Embryonic facial prominence (tissue), 1 donor: ENCODE measurements at regions not wholly inside any gene's neighbourhood (a gene's known extent, or its start where the extent isn't known, plus 50 kb on each side); places are given as distances from the start of the nearest gene placed in this dataset.
"Not testable (repeated sequence)": the region's sequence is repeated elsewhere in the genome, so short reads cannot be mapped to it uniquely, and the experiment has no call there.

Experiments used
- DNase-seq: peaks from one replicate; pipeline ENCODE4 v3.0.0-alpha.2; 2016; ENCODE audit errors: extremely low spot score

DNA sequence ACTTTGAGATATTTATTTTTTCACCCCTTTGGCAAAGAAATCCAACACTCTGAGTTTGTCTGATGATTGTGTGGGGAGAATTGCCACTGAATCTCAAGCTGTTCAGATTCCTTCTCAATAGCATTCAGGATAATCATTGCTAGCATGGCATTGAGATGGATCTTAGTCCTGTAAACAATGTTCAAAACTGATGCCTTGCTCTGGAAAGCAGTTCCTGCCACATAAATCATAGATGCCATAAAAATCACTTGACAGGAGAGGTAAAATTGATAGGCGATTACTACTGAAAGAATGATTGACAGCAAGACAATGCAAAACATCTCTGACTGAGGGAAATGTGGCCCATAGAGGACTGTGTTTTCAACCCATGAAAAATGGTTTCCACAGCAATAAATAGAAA lies 915.6 kb downstream of the TRHDE start:
- no peak for DNase-seq

DNA sequence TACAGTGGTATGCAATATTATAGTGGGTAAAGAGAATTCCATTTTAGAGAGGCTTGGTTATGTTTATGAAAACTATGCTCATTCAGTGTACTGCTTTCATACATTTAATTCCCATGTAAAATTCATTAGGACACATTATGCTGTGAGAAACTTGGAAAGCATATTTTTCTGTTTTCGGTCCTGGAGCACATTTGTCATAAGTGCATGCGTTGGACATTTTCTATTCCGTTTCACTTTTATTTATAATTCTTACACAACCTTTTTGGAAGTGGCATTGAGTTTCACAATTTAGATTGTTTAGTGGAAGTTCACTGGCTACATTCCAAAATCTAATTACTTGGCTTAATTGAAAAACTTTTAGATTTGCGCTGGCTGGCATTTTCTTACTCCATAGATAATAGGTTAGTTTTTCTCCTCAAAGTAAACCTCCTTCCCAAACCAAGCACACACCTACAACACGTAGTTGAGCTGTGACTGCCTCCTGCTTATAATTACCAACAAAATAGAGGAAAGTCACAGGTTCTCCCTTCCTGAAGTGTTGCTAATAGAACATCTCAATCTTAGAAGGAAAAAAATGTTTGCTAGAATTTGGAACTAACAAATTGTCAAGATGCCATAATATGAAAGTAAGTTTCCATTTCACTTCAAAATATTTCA lies 938.5 kb downstream of the TRHDE start:
- DNase-seq = no peak

DNA sequence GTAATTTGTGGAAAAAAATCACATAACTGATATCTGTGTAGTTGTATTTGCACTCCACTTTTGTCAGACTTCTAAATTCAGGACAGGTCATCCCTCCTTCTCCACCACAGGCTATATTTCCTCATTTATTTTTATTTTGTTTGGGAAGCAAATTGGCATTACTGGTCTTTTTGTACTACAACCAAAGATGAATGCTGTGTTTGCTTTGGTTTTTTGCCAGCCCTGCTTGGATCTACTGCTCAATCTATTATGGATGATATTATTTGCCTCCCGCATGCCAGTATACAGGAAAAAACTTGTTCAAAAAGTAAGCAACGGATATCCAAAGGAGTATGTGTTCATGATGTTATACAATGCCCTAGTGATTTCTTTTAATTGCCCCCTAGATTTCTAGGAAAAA lies 948.8 kb downstream of the TRHDE start:
- DNase-seq = no peak

DNA sequence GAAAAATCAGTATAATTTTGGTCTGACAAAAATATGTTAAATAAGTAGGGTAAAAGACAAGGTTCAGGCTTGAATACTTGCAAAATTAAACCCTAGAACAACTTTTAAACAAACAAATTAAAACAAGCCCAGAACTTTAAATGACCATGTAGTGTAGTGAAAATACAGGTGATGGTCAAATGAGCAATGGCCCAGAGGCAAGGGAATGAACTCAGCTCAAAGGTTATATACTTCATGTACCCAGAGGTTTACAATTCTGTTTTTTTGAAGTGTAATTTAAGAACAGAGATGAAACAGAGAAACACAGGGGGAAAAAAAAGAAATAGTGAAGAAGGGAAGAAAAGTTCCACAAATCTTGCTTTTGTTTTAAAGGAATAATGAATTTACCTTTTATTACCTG lies 949.2 kb downstream of the TRHDE start:
- DNase-seq = no peak

DNA sequence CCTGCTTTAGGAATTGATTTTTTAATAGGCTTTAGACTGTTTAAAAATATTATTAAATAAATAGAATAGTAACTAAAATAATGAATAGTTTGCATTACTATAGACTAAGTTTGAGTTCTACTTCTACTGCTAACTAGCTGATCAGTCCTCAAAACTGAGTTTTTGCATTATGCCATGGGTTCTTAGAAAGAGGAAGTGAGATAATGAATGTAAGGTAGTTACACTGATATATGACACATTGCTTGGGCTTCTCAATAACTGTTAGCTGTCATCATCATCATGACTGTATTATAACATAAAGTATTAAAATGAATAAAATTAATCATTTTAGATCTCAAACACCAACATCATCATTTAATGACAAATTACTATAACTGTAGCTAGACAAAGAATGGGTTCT lies 949.7 kb downstream of the TRHDE start:
- no peak for DNase-seq

DNA sequence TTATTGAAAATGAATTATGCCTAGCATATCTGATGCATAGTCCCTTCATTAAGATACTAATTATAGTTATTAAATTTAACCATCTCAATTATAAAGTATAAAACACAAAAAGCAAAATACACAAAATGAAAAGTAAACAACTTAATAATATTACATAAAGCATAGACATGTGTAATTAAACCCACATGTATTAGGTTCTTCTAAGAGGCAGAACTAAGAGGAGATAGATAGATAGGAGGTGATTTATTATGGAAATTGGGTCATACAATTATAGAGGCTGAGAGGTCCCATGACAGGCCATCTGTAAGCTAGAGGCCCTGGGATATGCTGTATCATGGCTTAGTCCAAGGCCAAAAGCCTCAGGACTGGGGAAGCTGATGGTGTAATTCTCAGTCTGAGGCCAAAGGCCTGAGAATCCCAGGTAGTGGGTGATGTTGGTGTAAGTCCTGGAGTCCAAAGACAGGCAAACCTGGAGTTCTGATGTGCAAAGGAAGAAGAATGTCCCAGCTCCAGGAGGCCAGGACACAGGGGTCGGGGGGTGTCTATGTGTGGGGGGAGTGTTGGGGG lies 953.3 kb downstream of the TRHDE start:
- no peak for DNase-seq

DNA sequence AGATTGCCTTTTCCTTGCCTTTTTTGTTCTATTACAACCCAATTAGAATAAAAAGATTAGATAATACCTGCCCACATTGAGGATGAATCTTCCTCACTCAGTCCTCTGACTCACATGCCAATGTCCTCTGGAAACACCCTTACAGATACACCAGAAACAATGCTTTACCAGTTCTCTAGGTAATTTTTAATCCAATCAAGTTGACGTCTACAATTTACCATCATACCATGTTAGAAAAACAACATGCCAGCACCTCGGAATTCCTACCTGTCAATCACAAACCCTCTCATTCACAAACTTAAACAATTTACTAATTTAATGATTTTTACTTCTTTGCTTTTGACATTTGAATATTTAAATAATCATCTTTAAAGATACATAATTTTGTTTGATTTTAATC lies 953.8 kb downstream of the TRHDE start:
- DNase-seq = no peak

DNA sequence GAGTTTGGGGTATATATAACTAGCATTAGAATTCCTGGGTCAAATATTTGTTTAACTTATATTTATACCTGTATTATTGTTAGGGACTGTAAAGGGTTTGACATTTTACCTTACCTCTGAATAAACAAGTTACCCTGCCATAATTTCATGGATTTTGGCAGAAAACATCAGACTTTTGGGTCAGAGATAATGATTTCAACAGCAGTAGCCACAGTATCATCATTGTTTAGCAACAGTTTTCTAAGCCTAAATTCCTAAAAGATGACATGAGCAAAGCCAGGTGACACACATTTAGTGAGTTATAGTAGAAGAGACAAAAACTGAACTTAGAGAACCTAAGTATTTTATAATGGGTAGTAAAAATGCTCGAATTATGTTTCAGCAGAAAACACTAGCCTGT lies 954.4 kb downstream of the TRHDE start:
- no peak for DNase-seq

DNA sequence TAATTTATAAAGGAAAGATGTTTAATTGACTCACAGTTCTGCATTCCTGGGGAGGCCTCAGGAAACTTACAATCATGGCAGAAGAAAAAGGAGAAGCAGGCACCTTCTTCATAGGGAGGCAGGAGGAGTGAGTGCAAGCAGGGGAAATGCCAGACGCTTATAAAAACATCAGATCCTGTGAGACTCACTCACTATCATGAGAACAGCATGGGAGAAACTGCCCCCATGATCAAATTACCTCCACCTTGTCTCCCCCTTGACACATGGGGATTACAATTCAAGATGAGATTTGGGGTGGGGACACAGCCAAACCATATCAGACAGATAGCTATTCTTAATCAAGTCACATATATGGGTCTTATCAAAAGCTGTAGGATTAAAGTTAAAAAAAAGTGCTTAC lies 956.7 kb downstream of the TRHDE start:
- DNase-seq = not testable (repeated sequence)

DNA sequence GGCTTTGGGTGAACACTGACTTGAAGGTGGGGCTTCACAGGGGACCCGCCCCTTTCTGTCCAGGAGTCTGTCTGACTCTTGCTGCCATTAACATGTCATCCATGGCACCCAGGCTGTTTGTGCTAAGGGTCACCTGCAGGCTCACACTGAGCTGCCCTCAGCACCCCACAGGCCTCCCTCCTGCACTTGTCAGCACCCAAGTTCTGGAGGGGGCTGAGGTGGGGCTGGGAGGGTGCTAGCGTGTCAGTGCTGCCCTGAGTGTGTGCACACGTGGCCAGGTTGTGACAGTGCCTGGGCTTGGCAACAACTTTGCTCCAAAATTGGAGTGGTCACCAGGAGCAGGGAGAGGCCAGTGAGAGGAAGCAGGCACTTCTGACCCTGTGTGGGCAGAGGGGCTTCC lies 963.2 kb downstream of the TRHDE start:
- DNase-seq = no peak

DNA sequence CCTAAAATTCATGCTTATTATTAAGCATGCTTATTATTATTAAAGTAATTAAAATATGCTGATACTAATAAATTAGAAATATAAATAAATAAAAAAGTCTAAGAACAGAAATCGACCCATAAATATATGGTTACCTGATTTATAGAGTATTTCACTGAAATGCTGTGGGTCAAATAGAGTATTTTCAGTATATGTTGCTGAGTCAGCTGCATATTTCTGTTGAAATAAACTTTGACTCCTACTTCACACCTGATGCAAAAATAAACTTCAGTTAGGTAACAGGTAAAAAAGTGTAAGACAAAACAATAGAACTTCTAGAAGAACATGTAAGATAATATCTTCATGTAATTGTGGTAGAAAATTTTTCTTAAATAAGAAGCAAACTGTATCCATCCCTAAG lies 967.9 kb downstream of the TRHDE start:
- no peak for DNase-seq

DNA sequence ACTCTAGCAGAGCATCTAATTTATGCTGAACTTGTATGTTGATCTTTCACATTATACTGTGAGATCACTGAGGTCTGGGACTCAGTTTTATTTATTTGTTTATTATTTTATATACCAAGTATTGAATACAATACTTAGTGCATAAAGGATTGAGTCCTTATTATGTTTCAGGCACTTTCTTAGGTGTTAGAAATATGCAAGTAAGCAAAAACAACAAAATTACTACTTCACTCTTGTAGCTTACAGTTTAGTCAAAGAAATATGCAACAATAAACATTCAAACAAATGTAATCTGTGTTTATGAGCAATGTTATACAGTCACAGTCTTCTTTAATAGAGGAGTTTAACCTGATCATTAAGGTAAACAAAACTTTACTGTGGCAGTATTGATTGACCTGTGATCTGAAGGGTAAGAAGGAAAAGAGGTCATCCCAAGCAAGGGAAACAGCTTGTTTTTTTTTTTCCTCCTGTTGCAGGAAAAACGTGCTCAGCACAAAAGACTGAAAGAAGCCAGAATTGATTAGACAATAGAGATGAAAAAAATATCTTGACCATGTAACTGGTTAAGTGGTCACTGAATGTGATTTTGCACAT lies 990.7 kb downstream of the TRHDE start:
- DNase-seq = no peak

DNA sequence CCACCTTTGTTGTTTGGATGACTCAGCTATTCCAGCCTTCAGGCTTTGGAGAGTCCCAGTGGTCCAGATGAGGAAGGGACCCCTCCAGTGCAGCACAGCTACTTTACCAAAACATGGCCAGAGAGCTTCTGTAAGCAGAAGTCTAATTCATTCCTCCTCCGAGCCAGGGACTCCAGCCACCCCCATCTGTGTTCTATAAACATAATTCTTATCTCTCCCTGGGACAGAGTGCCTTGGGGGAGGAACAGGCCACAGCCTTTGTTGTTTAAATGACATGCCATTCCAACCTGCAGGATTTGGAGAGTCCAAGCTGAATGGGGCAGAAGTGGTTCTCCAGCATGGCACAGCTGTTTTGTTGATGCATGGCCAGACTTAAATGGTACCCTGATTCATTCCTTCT lies 994.0 kb downstream of the TRHDE start:
- DNase-seq = no peak

DNA sequence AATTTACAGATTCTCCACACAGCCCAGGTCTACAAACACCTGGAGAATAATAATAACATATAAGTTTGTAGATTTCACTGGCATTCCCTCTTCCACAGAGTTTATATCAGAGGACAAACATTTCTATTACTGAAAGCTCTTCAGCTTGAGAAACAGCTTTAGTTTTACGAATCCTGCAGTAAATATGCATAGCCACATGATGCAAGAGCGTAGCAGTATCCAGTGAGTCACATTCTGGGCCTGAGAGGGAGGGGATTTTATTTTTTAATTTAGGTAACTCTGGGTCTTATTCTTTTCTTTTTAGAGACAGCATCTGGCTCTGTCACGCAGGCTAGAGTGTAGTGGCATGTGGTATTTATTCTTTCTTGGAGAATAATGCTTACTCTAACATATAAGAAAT lies 1002.8 kb downstream of the TRHDE start:
- no peak for DNase-seq

DNA sequence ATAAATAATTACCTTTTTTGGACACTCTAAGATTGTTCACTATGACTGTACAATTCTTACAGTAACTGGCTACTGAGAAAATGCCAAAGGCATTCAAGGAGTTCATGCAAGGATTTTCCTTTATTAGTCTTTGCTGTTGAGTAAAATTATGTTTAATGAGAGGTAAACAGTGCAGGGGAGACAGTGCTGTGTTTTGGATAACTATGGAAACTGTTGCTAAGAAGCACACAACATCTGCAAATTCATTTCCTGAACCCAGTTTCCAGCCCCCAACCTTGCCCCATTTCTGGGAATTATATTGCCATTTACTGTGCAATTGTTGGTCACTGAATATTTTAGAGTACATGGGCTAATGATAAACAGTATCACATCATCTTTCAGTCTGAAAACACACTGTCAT lies 1005.8 kb downstream of the TRHDE start:
- DNase-seq = no peak

DNA sequence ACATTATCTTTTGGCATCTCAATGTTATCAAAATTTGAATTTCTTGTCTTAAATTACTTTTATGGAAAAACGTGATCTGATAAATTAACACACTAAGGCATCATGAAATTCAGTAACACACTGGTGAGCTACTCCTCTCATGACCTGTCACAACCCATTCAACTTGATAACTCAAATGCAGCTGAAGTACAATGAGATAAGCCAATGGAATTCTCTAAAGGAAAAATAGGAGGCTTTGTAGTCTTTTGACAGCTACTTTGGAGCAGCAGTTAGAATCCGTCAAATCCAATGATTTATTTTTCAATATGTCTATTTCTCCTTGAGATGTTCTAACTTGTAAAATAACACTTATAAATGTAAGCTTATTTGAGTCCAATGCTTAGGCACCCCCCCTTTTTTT lies 1029.4 kb downstream of the TRHDE start:
- DNase-seq = no peak

DNA sequence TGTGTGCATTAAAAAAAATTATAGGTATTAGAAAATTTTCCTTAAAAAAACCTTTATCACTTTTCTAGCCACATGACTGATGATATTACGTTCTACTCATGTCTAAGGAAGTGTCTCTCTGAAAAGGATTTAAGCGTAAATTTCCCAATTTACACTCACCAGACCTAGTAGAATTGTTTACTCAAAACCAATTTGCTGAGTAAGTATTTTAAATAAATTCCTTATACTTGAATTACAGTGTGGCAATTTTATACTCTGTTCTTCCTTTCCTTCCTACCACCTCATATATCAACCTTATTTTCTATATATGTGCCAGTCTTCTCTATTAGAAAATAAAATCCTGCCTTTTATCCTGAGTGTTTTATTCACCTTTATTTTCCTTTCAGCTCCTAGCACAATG lies 1035.1 kb downstream of the TRHDE start:
- DNase-seq = no peak

DNA sequence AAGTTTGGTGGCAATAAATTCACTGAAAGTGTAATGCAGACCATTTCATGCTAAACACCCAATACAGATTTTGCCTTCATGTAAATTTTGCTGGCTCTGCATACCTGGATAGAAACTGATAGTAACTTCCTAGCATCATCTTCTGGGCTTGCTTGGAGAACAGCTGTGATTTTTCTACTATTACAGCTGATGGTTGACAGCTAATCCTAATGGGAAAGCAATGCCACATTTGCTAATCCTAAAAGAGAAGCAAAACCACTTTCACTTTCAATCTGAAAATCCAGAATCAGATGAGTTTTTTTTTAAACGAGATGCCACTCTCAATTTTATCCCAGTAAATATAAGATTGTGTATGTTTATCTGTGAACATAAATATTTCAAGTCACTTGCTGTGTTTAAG lies 1035.9 kb downstream of the TRHDE start:
- DNase-seq = no peak

DNA sequence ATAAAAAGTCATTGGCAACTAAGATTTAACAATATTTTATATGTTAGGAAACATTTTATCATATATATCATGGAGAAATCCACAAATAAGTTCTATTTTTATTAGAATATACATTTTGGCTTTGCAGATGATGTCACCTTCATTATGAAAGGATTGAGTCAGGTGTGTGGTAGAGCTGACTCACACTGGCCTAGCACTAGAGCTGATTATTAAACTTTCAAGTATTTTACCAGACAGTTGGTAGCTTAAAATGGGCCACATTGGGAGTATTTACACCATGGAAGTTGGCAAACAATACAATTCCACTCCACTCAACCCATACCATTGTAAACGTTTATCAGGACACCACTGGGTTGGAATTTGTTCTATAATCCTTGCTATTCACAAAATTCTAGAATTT lies 1036.6 kb downstream of the TRHDE start:
- no peak for DNase-seq

DNA sequence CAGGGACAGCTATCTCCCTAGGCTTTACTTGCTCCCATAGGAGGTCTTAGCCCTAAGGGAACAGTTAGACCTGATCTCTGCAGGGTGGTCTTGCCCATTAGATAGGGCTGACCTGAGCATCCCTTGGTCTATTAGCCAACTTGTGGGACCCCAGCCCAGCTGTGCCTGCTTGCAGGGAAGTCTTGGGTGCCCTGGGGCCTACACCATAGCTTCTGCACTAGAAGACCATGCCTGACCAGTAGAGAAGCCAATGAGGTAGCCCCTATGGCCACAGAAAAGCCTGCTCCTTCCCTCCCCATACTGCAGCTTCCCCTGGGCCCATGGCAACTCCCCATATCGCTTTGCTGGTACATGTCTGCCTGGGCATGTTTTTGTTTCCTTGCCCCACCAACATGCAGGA lies 1049.1 kb downstream of the TRHDE start:
- DNase-seq = no peak

DNA sequence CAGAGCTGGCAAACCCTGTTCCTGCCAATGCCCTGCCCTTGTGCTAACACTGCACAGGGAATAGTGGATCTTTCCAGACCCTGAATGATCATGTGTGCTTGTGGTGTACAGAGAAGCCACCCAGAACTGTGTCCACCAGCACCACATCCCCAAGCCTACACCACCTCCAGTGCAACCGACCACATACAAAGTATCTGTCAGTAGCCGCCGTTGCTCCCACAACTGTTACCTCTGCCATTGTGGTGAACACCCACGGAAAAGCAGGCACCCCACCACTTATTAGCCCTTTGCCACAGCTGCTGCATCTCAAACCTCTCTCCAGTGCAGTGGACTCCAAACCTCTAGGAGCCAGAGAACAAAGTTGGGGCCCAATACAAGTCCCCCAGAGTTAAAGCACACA lies 1049.6 kb downstream of the TRHDE start:
- DNase-seq = no peak

DNA sequence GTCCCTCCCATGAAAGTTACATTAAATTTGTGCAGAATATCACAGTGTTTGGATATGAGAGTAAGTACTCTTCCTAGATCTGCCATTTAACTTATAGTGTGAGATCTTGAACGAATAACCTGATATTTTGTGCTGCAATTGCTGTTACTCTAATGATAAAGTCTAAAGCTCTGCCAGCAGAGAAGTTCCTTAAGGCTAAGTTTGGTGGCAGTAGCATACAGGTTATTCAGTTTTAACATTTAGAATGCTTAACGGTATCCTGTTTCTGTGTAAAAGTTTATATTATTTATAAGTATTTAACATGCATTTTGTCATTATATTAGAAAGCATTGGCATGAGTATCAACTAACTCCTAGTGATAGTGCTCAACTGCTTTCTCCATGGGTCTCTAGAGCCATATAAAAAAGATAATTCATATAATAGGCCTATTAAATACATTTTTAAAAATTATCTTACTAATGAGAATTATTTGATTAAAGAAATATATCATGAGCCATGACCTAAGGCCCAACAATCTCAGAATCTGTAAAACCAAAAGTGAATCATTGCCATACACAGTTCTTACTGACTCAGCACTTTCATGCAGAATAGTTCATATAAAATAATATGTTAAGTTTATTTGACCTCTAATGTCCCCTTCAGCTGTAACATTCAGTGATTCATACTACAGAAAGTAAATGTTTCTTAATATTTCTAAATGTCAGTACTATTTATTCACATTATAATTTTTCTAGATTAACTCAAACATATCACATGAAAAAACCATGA lies 1058.6 kb downstream of the TRHDE start:
- DNase-seq = no peak
